ENCODE measurements at regions not wholly inside any gene's neighbourhood (a gene's known extent, or its start where the extent isn't known, plus 50 kb on each side); places are given as distances from the start of the nearest gene placed in this dataset.

GRCh38 chr20:20993372-20993771, 112.8 kb downstream of the LINC00237 start:
- DNase-seq (ENCODE audit: low spot score) = no peak
- no peak for FAIRE-seq

GRCh38 chr20:20992686-20993360, 113.3 kb downstream of the LINC00237 start:
- FAIRE-seq = no peak
- DNase-seq (ENCODE audit: low spot score) = no peak

GRCh38 chr20:20992277-20992676, 113.9 kb downstream of the LINC00237 start:
- no peak for FAIRE-seq
- DNase-seq (ENCODE audit: low spot score) = no peak

- no peak for FAIRE-seq
Measured at GRCh38 chr20:20989081-20989480, 117.1 kb downstream of the LINC00237 start.

GRCh38 chr20:20979934-20980333, 126.2 kb downstream of the LINC00237 start:
- FAIRE-seq (no peak), DNase-seq (ENCODE audit: low spot score) (no peak)

More at GRCh38 chr20:20989081-20989480, 117.1 kb downstream of the LINC00237 start:
- DNase-seq (ENCODE audit: low spot score) = no peak

- no peak for FAIRE-seq
Measured at GRCh38 chr20:20977786-20978185, 128.4 kb downstream of the LINC00237 start.

GRCh38 chr20:20972490-20972889, 133.7 kb downstream of the LINC00237 start:
- no peak for DNase-seq (ENCODE audit: low spot score)
- FAIRE-seq = no peak

More at GRCh38 chr20:20977786-20978185, 128.4 kb downstream of the LINC00237 start:
- DNase-seq (ENCODE audit: low spot score) = no peak

- no peak for FAIRE-seq
Measured at GRCh38 chr20:20971810-20972209, 134.3 kb downstream of the LINC00237 start.

GRCh38 chr20:20970841-20971240, 135.3 kb downstream of the LINC00237 start:
- no peak for FAIRE-seq
- DNase-seq (ENCODE audit: low spot score) = no peak

More at GRCh38 chr20:20971810-20972209, 134.3 kb downstream of the LINC00237 start:
- DNase-seq (ENCODE audit: low spot score) = no peak

- no peak for FAIRE-seq
- DNase-seq (ENCODE audit: low spot score) = no peak
Measured at GRCh38 chr20:20969701-20970280, 136.4 kb downstream of the LINC00237 start.

- FAIRE-seq (no peak), DNase-seq (ENCODE audit: low spot score) (no peak)
Measured at GRCh38 chr20:20967564-20968184, 138.5 kb downstream of the LINC00237 start.

- FAIRE-seq (no peak), DNase-seq (ENCODE audit: low spot score) (no peak)
Measured at GRCh38 chr20:20966171-20966570, 140.0 kb downstream of the LINC00237 start.

GRCh38 chr20:20959031-20959755, 147.0 kb downstream of the LINC00237 start:
- DNase-seq (ENCODE audit: low spot score) (no peak), FAIRE-seq (no peak)

- no peak for FAIRE-seq
- DNase-seq (ENCODE audit: low spot score) = no peak
Measured at GRCh38 chr20:20956513-20956931, 149.6 kb downstream of the LINC00237 start.

GRCh38 chr20:20955892-20956291, 150.3 kb downstream of the LINC00237 start:
- FAIRE-seq (no peak), DNase-seq (ENCODE audit: low spot score) (no peak)

- FAIRE-seq = no peak
Measured at GRCh38 chr20:20953738-20954618, 152.2 kb downstream of the LINC00237 start.

GRCh38 chr20:20950620-20951019, 155.5 kb downstream of the LINC00237 start:
- FAIRE-seq = no peak
- no peak for DNase-seq (ENCODE audit: low spot score)

More at GRCh38 chr20:20953738-20954618, 152.2 kb downstream of the LINC00237 start:
- DNase-seq (ENCODE audit: low spot score) = no peak

- FAIRE-seq = peak; percentile 81
- DNase-seq (ENCODE audit: low spot score) = peak; percentile 62
Measured at GRCh38 chr20:20946122-20946759, 159.9 kb downstream of the LINC00237 start.

- DNase-seq (ENCODE audit: low spot score) = no peak
- no peak for FAIRE-seq
Measured at GRCh38 chr20:20941468-20941889, 164.7 kb downstream of the LINC00237 start.

- FAIRE-seq = no peak
- DNase-seq (ENCODE audit: low spot score) = no peak
Measured at GRCh38 chr20:20939006-20939405, 167.2 kb downstream of the LINC00237 start.
